ENCODE measurements at regions not wholly inside any gene's neighbourhood (a gene's known extent, or its start where the extent isn't known, plus 50 kb on each side); places are given as distances from the start of the nearest gene placed in this dataset.
"Not testable (repeated sequence)": the region's sequence is repeated elsewhere in the genome, so short reads cannot be mapped to it uniquely, and the experiment has no call there.

DNA sequence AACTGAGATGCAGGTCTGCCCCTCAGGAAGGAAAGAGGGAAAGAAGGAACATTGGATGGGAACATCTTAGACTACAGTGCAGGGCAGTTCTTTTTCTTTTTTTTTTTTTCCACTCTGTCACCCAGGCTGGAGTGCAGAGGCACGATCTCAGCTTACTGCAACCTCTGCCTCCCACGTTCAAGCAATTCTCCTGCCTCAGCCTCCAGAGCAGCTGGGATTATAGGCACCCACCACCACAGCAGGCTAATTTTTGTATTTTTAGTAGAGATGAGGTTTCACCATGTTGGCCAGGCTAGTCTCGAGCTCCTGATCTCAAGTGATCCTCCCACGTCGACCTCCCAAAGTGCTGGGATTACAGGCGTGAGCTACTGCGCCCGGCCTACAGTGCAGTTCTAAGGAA lies 204.6 kb downstream of the SHQ1 start:
- WGBS (ENCODE audit: insufficient coverage, insufficient read length), result no CpG with 5 or more reads among the region's 8 CpGs

DNA sequence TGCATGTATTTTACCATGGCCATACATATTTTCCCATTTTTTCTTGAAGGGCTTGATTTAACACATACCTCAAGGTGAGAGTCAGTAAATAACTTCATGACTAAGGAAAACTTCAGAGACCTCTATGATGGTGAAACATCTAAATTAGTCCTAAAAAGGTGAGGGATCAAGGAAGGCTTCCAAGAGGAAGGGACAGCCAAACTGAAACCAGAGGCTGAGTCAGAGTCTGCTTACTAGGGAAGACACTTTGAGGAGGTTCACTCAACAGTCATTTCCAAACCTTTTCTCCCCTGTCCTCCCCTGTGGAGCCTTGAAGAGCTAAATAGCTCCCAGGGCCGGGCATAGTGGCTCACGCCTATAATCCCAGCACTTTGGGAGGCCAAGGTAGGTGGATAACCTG lies 206.6 kb downstream of the SHQ1 start:
- Histone ChIP-seq H3K4me1 (ENCODE audit: control insufficient read depth, insufficient read depth, low read length) (no peaks in the 10 kb centered on the region), H3K27me3 (ENCODE audit: control insufficient read depth, insufficient read depth, low read length) (no peaks in the 10 kb centered on the region), H3K9me3 (ENCODE audit: control insufficient read depth, insufficient read depth, low read length) (no peaks in the 10 kb centered on the region), H3K27ac (ENCODE audit: low read length) (no peak overlapping the region), H3K4me3 (ENCODE audit: low read length) (no peak overlapping the region), H3K36me3 (ENCODE audit: control insufficient read depth, insufficient read depth, low read length) (no peaks in the 10 kb centered on the region)
- no CpG with 5 or more reads among the region's 2 CpGs for WGBS (ENCODE audit: insufficient coverage, insufficient read length)
- no peak for DNase-seq (ENCODE audit: low read depth, low spot score)

More for the DNA sequence above, 204.6 kb downstream of the SHQ1 start:
- H3K9me3 ChIP-seq (ENCODE audit: control insufficient read depth, insufficient read depth, low read length); DNase-seq (ENCODE audit: low read depth, low spot score); H3K27ac ChIP-seq (ENCODE audit: low read length); H3K4me3 ChIP-seq (ENCODE audit: low read length); H3K36me3 ChIP-seq (ENCODE audit: control insufficient read depth, insufficient read depth, low read length); H3K27me3 ChIP-seq (ENCODE audit: control insufficient read depth, insufficient read depth, low read length); H3K4me1 ChIP-seq (ENCODE audit: control insufficient read depth, insufficient read depth, low read length): not testable (repeated sequence)

- H3K4me3 ChIP-seq (ENCODE audit: low read length), result no peak overlapping the region
- H3K27ac ChIP-seq (ENCODE audit: low read length), result no peak overlapping the region
- WGBS (ENCODE audit: insufficient coverage, insufficient read length), result no CpG with 5 or more reads among the region's 4 CpGs
- DNase-seq (ENCODE audit: low read depth, low spot score), result no peak
- no peaks in the 10 kb centered on the region for H3K4me1 ChIP-seq (ENCODE audit: control insufficient read depth, insufficient read depth, low read length)
- no peaks in the 10 kb centered on the region for H3K27me3 ChIP-seq (ENCODE audit: control insufficient read depth, insufficient read depth, low read length)
- H3K9me3 ChIP-seq (ENCODE audit: control insufficient read depth, insufficient read depth, low read length), result no peaks in the 10 kb centered on the region
- H3K36me3 ChIP-seq (ENCODE audit: control insufficient read depth, insufficient read depth, low read length), result no peaks in the 10 kb centered on the region
Observed at GRCh38 chr3:72641072-72641471, 207.2 kb downstream of the SHQ1 start.

GRCh38 chr3:72636969-72637597 lies 211.2 kb downstream of the SHQ1 start:
- DNase-seq (ENCODE audit: low read depth, low spot score), result no peak
- Histone ChIP-seq H3K4me3 (ENCODE audit: low read length) (no peak overlapping the region), H3K4me1 (ENCODE audit: control insufficient read depth, insufficient read depth, low read length) (no peaks in the 10 kb centered on the region), H3K36me3 (ENCODE audit: control insufficient read depth, insufficient read depth, low read length) (no peaks in the 10 kb centered on the region), H3K27me3 (ENCODE audit: control insufficient read depth, insufficient read depth, low read length) (no peaks in the 10 kb centered on the region), H3K9me3 (ENCODE audit: control insufficient read depth, insufficient read depth, low read length) (no peaks in the 10 kb centered on the region), H3K27ac (ENCODE audit: low read length) (no peak overlapping the region)
- no CpG with 5 or more reads among the region's 8 CpGs for WGBS (ENCODE audit: insufficient coverage, insufficient read length)

GRCh38 chr3:72635551-72635950 lies 212.7 kb downstream of the SHQ1 start:
- DNase-seq (ENCODE audit: low read depth, low spot score), result no peak
- Histone ChIP-seq H3K36me3 (ENCODE audit: control insufficient read depth, insufficient read depth, low read length) (no peaks in the 10 kb centered on the region), H3K9me3 (ENCODE audit: control insufficient read depth, insufficient read depth, low read length) (no peaks in the 10 kb centered on the region), H3K27me3 (ENCODE audit: control insufficient read depth, insufficient read depth, low read length) (no peaks in the 10 kb centered on the region), H3K4me1 (ENCODE audit: control insufficient read depth, insufficient read depth, low read length) (no peaks in the 10 kb centered on the region), H3K4me3 (ENCODE audit: low read length) (no peak overlapping the region), H3K27ac (ENCODE audit: low read length) (no peak overlapping the region)
- WGBS (ENCODE audit: insufficient coverage, insufficient read length), result no CpG with 5 or more reads among the region's 4 CpGs

GRCh38 chr3:72634128-72634527 lies 214.1 kb downstream of the SHQ1 start:
- no CpG with 5 or more reads among the region's 2 CpGs for WGBS (ENCODE audit: insufficient coverage, insufficient read length)

DNA sequence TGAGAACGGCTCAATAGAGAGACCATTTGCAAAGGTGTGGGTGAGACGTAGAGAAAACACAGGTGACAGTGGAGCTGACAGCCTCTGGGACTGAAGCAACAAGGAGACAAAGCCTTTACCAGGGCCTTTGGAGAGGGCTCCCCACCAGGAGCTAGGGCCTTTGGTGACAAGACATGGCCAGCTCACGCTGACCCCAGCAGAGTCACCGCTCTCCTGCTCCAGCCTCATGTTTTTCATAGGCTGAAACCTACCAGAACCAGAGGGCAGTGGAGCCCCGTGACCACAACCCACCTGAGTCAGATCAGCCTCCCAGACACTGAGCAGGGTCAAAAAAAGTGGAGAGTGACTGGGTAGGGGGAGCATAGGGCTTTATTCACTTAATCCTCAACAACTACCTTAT lies 214.7 kb downstream of the SHQ1 start:
- H3K36me3 ChIP-seq (ENCODE audit: control insufficient read depth, insufficient read depth, low read length), result no peaks in the 10 kb centered on the region
- H3K4me1 ChIP-seq (ENCODE audit: control insufficient read depth, insufficient read depth, low read length), result no peaks in the 10 kb centered on the region; the same call in 1 of the 2 replicates
- WGBS (ENCODE audit: insufficient coverage, insufficient read length), result no CpG with 5 or more reads among the region's 5 CpGs
- no peaks in the 10 kb centered on the region for H3K9me3 ChIP-seq (ENCODE audit: control insufficient read depth, insufficient read depth, low read length)
- no peak overlapping the region for H3K27ac ChIP-seq (ENCODE audit: low read length)
- no peak overlapping the region for H3K4me3 ChIP-seq (ENCODE audit: low read length)
- H3K27me3 ChIP-seq (ENCODE audit: control insufficient read depth, insufficient read depth, low read length), result no peaks in the 10 kb centered on the region
- DNase-seq (ENCODE audit: low read depth, low spot score), result no peak

More at GRCh38 chr3:72634128-72634527, 214.1 kb downstream of the SHQ1 start:
- H3K9me3 ChIP-seq (ENCODE audit: control insufficient read depth, insufficient read depth, low read length), result no peaks in the 10 kb centered on the region
- no peak overlapping the region for H3K4me3 ChIP-seq (ENCODE audit: low read length)
- no peaks in the 10 kb centered on the region for H3K36me3 ChIP-seq (ENCODE audit: control insufficient read depth, insufficient read depth, low read length)
- no peak overlapping the region for H3K27ac ChIP-seq (ENCODE audit: low read length)
- no peaks in the 10 kb centered on the region for H3K4me1 ChIP-seq (ENCODE audit: control insufficient read depth, insufficient read depth, low read length)
- no peak for DNase-seq (ENCODE audit: low read depth, low spot score)
- H3K27me3 ChIP-seq (ENCODE audit: control insufficient read depth, insufficient read depth, low read length), result no peaks in the 10 kb centered on the region

- H3K4me1 ChIP-seq (ENCODE audit: control insufficient read depth, insufficient read depth, low read length), result peaks cover under 1% of the 10 kb centered on the region
- no peak for DNase-seq (ENCODE audit: low read depth, low spot score)
- no peak overlapping the region for H3K4me3 ChIP-seq (ENCODE audit: low read length)
- no CpG with 5 or more reads among the region's 4 CpGs for WGBS (ENCODE audit: insufficient coverage, insufficient read length)
- H3K27ac ChIP-seq (ENCODE audit: low read length), result no peak overlapping the region
- no peaks in the 10 kb centered on the region for H3K27me3 ChIP-seq (ENCODE audit: control insufficient read depth, insufficient read depth, low read length)
- H3K9me3 ChIP-seq (ENCODE audit: control insufficient read depth, insufficient read depth, low read length), result no peaks in the 10 kb centered on the region
- H3K36me3 ChIP-seq (ENCODE audit: control insufficient read depth, insufficient read depth, low read length), result no peaks in the 10 kb centered on the region
Observed at GRCh38 chr3:72633121-72633520, 215.1 kb downstream of the SHQ1 start.

- Histone ChIP-seq H3K9me3 (ENCODE audit: control insufficient read depth, insufficient read depth, low read length) (no peaks in the 10 kb centered on the region), H3K4me3 (ENCODE audit: low read length) (no peak overlapping the region), H3K36me3 (ENCODE audit: control insufficient read depth, insufficient read depth, low read length) (no peaks in the 10 kb centered on the region), H3K27ac (ENCODE audit: low read length) (no peak overlapping the region), H3K27me3 (ENCODE audit: control insufficient read depth, insufficient read depth, low read length) (no peaks in the 10 kb centered on the region), H3K4me1 (ENCODE audit: control insufficient read depth, insufficient read depth, low read length) (peaks cover 3% of the 10 kb centered on the region)
- DNase-seq (ENCODE audit: low read depth, low spot score), result no peak
- no CpG with 5 or more reads among the region's 5 CpGs for WGBS (ENCODE audit: insufficient coverage, insufficient read length)
Observed at GRCh38 chr3:72632129-72632528, 216.1 kb downstream of the SHQ1 start.

DNA sequence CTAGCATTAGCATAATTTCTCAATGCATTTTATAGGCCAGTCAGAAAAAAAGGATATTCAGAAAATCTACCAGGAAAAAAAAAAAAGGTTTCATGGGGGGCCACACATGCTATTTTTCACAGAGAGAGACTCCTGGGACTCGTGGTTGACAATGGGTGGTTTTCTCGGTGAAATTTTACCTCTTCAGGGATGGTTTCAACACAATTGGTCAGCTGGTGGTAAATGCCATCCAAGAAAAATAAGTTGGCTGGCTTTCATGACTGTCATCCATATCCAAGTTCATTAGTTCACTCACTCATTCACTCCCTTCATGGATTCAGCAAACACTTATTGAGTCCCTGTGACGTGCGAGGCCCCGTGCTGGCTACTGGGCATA lies 217.3 kb downstream of the SHQ1 start:
- Histone ChIP-seq H3K4me1 (ENCODE audit: control insufficient read depth, insufficient read depth, low read length) (peaks cover 3% of the 10 kb centered on the region), H3K27me3 (ENCODE audit: control insufficient read depth, insufficient read depth, low read length) (no peaks in the 10 kb centered on the region), H3K9me3 (ENCODE audit: control insufficient read depth, insufficient read depth, low read length) (no peaks in the 10 kb centered on the region), H3K36me3 (ENCODE audit: control insufficient read depth, insufficient read depth, low read length) (no peaks in the 10 kb centered on the region), H3K27ac (ENCODE audit: low read length) (no peak overlapping the region), H3K4me3 (ENCODE audit: low read length) (no peak overlapping the region)
- DNase-seq (ENCODE audit: low read depth, low spot score), result no peak
- WGBS (ENCODE audit: insufficient coverage, insufficient read length), result no CpG with 5 or more reads among the region's 5 CpGs

DNA sequence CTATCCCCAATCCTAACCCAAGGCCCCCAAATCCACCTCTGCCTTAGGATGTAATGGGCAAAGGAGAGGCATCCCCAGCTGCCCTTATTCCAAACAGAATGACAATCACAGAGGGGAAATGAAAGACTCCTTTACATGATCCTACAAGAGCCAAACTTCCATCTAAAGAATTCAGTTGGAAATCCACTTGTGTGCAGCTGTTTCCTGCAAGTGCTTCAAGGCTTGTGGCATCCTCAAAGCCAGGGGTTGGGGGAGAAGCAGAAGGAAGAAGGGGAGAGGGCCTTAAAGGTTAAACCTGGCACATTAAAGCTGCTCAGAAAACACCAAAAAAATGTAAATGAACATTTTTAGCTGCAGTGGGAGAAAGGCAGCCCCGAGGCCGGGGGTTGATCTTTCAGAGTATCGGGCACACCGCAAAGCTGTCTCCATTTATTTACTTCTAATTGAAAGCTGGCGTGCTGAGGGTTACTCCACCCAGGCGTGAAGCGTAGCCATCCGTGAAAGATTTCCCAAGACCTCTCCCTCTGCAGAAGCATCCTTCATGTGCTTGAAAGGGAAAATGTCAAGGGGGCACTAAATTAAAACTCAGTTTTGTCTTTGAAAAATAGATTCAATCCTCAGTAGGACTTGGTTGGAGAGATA lies 217.8 kb downstream of the SHQ1 start:
- WGBS (ENCODE audit: insufficient coverage, insufficient read length), result no CpG with 5 or more reads among the region's 8 CpGs
- Histone ChIP-seq H3K36me3 (ENCODE audit: control insufficient read depth, insufficient read depth, low read length) (no peaks in the 10 kb centered on the region), H3K4me1 (ENCODE audit: control insufficient read depth, insufficient read depth, low read length) (peaks cover 3% of the 10 kb centered on the region), H3K27ac (ENCODE audit: low read length) (no peak overlapping the region), H3K9me3 (ENCODE audit: control insufficient read depth, insufficient read depth, low read length) (no peaks in the 10 kb centered on the region), H3K4me3 (ENCODE audit: low read length) (no peak overlapping the region), H3K27me3 (ENCODE audit: control insufficient read depth, insufficient read depth, low read length) (no peaks in the 10 kb centered on the region)
- DNase-seq (ENCODE audit: low read depth, low spot score), result no peak

All from iPS DF 6.9 (cell line).